Stimulated activated CD4-positive, alpha-beta T cell treated with anti-CD3 and anti-CD28 coated beads, Interleukin-1b, Interleukin-23, amount 100 ng/mL, for 48 hours (primary cell): ENCODE measurements at regions not wholly inside any gene's neighbourhood (a gene's known extent, or its start where the extent isn't known, plus 50 kb on each side); places are given as distances from the start of the nearest gene placed in this dataset.

Experiments
- DNase-seq: peaks from one replicate; pipeline ENCODE4 v3.0.0-alpha.2; 2020

GRCh38 chr10:65470986-65471385, 1454.8 kb upstream of the LRRTM3 start:
- DNase-seq, result no peak

- no peak for DNase-seq
Measured at GRCh38 chr10:65482848-65483247, 1443.0 kb upstream of the LRRTM3 start.

GRCh38 chr10:65491799-65492198, 1434.0 kb upstream of the LRRTM3 start:
- DNase-seq, result no peak

- DNase-seq, result no peak
Measured at GRCh38 chr10:65496541-65496940, 1429.3 kb upstream of the LRRTM3 start.

- DNase-seq, result no peak
Measured at GRCh38 chr10:65497837-65498236, 1428.0 kb upstream of the LRRTM3 start.

- DNase-seq, result no peak
Measured at GRCh38 chr10:65500716-65501115, 1425.1 kb upstream of the LRRTM3 start.

DNA sequence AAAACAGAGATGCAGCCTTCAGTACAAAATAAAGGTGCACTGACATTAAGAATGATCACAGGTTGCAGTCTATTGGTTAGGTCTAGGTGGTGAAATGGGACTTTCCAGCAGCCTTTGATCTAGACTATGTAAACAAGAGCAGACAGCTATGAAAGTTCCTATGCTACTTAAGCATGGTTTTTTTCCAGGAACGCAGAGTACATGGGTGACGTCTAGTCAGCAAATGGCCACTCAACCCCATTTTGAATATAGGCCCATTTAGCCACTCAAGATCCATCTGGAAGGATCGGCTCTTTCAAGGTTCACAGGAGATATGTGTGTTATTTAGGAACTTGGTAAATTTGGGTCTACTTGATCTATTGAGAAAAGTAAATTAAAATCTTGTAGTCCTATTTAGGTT, 1424.6 kb upstream of the LRRTM3 start:
- DNase-seq, result no peak

- no peak for DNase-seq
Measured at GRCh38 chr10:65518379-65518778, 1407.5 kb upstream of the LRRTM3 start.

- no peak for DNase-seq
Measured at GRCh38 chr10:65528986-65529385, 1396.8 kb upstream of the LRRTM3 start.

- DNase-seq, result no peak
Measured at GRCh38 chr10:65531545-65531944, 1394.3 kb upstream of the LRRTM3 start.

- no peak for DNase-seq
Measured at GRCh38 chr10:65534771-65535170, 1391.1 kb upstream of the LRRTM3 start.

GRCh38 chr10:65544756-65545155, 1381.1 kb upstream of the LRRTM3 start:
- no peak for DNase-seq

GRCh38 chr10:65548001-65548400, 1377.8 kb upstream of the LRRTM3 start:
- no peak for DNase-seq

DNA sequence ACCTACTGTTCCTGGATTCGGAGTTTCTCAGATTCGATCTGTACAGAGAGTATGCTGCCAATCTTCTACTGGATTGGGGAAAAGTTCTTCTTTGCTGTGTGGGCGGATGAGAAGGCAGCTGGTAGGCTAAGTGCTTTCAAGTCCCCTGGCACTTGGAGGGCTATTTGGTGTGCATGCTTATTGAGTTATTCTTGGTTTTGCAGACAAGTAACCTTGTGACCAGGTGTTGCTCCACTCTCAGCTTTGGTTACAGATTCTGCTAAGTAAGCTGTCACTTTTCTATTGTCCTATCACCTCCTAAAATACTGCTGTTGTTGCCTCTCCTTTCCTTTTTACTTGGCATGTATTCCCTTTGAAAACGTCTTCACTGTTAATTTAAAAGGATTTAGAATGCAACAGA, 1375.1 kb upstream of the LRRTM3 start:
- no peak for DNase-seq

- DNase-seq, result no peak
Measured at GRCh38 chr10:65555192-65555591, 1370.6 kb upstream of the LRRTM3 start.

GRCh38 chr10:65556006-65556405, 1369.8 kb upstream of the LRRTM3 start:
- no peak for DNase-seq

DNA sequence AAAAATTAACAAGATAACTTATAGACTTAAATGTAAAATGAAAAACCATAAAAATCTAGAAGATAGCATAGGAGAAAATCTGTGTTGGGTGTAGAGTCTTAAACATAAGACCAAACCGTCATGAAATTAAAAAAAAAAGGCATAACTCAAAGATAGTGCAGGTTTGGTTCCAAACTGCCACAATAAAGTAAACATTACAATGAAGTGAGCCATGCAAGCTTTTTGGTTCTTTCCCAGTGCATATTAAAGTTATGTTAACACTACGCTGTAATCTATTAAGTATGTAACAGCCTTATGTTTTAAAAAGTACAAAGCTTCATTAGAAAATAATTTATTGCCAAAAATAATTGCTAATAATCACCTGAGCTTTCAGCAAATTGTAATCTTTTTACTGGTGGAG, 1366.5 kb upstream of the LRRTM3 start:
- DNase-seq, result no peak

- DNase-seq, result no peak
Measured at GRCh38 chr10:65565246-65565645, 1360.6 kb upstream of the LRRTM3 start.

- DNase-seq, result no peak
Measured at GRCh38 chr10:65566906-65567305, 1358.9 kb upstream of the LRRTM3 start.

DNA sequence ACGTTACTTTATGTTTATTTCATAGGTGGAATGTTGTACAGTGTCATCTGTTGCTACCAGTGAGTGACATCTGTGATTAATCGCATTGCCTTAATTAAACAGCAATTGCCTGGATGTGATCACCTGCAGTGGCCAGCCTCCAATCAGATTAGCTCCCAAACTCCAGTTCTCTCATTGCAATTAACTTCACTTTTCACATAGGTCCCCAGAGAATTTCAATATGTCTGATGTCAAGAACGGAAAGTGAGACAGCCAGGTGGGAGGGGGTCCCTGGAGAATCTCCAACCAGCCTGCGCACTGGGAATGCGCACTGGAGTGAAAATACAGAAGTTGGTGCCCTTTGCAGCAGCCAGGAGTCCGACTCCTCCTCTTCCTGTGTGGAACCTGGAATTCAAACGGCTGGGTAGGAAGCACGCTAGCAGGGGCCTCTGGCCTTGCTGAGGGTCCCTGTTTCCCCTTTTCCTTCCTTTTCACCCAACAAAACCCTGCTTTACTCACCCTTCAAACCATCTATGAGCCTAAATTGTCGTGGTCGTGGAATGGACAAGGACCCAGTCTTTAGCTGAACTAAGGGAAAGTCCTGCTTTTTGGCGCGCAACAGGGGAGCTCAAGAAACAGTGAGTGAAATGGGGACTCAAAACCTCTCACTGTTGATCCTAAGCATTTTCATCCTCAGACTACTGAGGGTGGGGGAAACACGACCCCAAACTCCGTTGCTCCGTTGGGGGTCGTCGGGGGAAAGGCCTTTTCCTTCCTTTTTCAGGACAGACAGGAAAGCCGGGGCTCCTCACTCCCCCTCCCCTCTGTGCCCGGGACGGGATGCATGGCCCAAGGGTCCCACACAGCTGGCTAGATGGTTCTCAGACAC, 1355.5 kb upstream of the LRRTM3 start:
- no peak for DNase-seq

DNA sequence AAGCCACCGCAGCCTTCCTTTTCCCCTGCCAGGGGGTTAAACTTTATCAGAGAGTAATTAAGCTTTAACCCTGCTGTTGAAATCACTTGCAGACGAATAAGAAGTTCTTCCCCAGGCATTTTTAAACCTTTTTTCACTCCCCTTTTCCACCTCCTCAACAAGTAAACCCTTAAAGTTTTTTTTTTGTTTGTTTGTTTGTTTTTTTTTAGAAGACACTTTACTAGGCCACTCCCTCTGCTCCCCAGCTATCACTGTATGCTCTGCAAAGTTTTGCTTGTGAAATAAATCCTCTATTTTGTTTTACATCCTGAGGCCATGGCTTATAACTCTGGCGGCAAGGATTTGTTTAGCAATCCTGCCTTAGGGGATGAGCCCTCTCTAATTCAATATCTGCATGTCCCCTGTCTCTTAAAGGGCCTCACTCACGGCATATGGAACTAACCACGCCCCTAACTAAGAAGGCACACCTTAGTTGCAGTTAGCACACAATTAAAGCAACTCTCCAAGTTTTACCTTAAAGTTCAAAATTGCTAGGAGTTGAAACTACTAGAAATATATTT, 1354.7 kb upstream of the LRRTM3 start:
- no peak for DNase-seq

GRCh38 chr10:65581426-65582026, 1344.3 kb upstream of the LRRTM3 start:
- no peak for DNase-seq

GRCh38 chr10:65602182-65602865, 1323.5 kb upstream of the LRRTM3 start:
- DNase-seq, result no peak

DNA sequence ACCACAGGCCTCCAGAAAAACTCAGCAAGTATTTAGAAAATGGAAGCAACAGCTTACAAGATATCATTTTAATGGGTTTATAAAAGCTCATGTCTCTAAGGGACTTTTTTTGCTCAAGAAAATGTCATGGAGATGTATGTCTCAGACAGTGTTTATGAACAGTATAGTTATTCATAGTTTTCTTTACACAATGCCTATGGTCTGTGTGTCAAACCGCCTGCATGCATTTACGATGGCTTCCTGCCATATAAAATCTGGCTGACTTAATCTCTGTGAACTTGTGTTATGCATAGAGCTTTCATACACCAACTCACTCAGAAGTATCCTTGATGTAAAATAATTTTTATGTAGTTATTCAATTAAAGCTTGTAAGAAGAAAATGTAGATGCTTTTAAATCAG, 1314.2 kb upstream of the LRRTM3 start:
- no peak for DNase-seq
